ENCODE measurements at regions not wholly inside any gene's neighbourhood (a gene's known extent, or its start where the extent isn't known, plus 50 kb on each side); places are given as distances from the start of the nearest gene placed in this dataset.

GRCh38 chr15:38781196-38781595 is 216.6 kb upstream of the RASGRP1 start:
- Histone ChIP-seq H4K8ac (ENCODE audit: low read depth, low read length) (no peak overlapping the region), H2AFZ (ENCODE audit: low read length) (no peak overlapping the region), H3K9ac (ENCODE audit: low read depth, low read length, poor library complexity) (no peak overlapping the region), H2BK15ac (ENCODE audit: low read length) (no peak overlapping the region), H3K23ac (ENCODE audit: low read depth, low read length, poor library complexity) (no peak overlapping the region), H2BK5ac (ENCODE audit: low read length) (no peak overlapping the region), H3K27me3 (ENCODE audit: control insufficient read depth in 3 of 3, insufficient read depth in 3 of 3, low read depth in 1 of 3, low read length in 3 of 3) (no peaks in the 10 kb centered on the region), H3K18ac (ENCODE audit: low read length) (no peak overlapping the region), H3K14ac (ENCODE audit: low read length) (no peak overlapping the region), H2BK12ac (ENCODE audit: low read length) (no peak overlapping the region), H3K27ac (replicated peaks; ENCODE audit: low read length) (no peak overlapping the region), H3K9me3 (replicated peaks in 1 of 2; ENCODE audit: control insufficient read depth in 2 of 2, insufficient read depth in 1 of 2, low read depth in 1 of 2, low read length in 2 of 2) (no peaks in the 10 kb centered on the region), H3K4ac (ENCODE audit: low read length) (no peak overlapping the region), H3K4me3 (ENCODE audit: low read length in 2 of 2) (no peak overlapping the region), H3K36me3 (replicated peaks in 1 of 2; ENCODE audit: control insufficient read depth in 2 of 2, insufficient read depth in 2 of 2, low read length in 2 of 2) (no peaks in the 10 kb centered on the region), H3K79me1 (ENCODE audit: low read depth, low read length) (peaks cover 2% of the 10 kb centered on the region), H4K91ac (ENCODE audit: low read depth, low read length, poor library complexity) (no peak overlapping the region), H2BK120ac (ENCODE audit: low read depth, low read length) (no peak overlapping the region), H3K4me2 (ENCODE audit: insufficient read depth, low read length, poor library complexity, severe bottlenecking) (no peak overlapping the region), H2AK5ac (ENCODE audit: low read depth, low read length) (no peak overlapping the region), H3K4me1 (ENCODE audit: control insufficient read depth in 2 of 2, insufficient read depth in 1 of 2, low read depth in 1 of 2, low read length in 2 of 2) (no peaks in the 10 kb centered on the region)
- WGBS, 2 donors (ENCODE audit: extremely low coverage in 2 of 2, insufficient read length in 2 of 2, insufficient replicate concordance in 1 of 2): no CpG with 5 or more reads among the region's 2 CpGs
- no peak for DNase-seq (ENCODE audit: low spot score)

GRCh38 chr15:38782156-38782555 is 217.5 kb upstream of the RASGRP1 start:
- Histone ChIP-seq H3K9me3 (replicated peaks in 1 of 2; ENCODE audit: control insufficient read depth in 2 of 2, insufficient read depth in 1 of 2, low read depth in 1 of 2, low read length in 2 of 2) (no peaks in the 10 kb centered on the region), H3K18ac (ENCODE audit: low read length) (no peak overlapping the region), H3K4me2 (ENCODE audit: insufficient read depth, low read length, poor library complexity, severe bottlenecking) (no peak overlapping the region), H2BK12ac (ENCODE audit: low read length) (no peak overlapping the region), H3K4me3 (ENCODE audit: low read length in 2 of 2) (no peak overlapping the region), H3K36me3 (replicated peaks in 1 of 2; ENCODE audit: control insufficient read depth in 2 of 2, insufficient read depth in 2 of 2, low read length in 2 of 2) (no peaks in the 10 kb centered on the region), H4K8ac (ENCODE audit: low read depth, low read length) (no peak overlapping the region), H2AK5ac (ENCODE audit: low read depth, low read length) (no peak overlapping the region), H3K27ac (replicated peaks; ENCODE audit: low read length) (no peak overlapping the region), H2AFZ (ENCODE audit: low read length) (no peak overlapping the region), H2BK5ac (ENCODE audit: low read length) (no peak overlapping the region), H3K4me1 (ENCODE audit: control insufficient read depth in 2 of 2, insufficient read depth in 1 of 2, low read depth in 1 of 2, low read length in 2 of 2) (no peaks in the 10 kb centered on the region), H3K79me1 (ENCODE audit: low read depth, low read length) (peaks cover 2% of the 10 kb centered on the region), H4K91ac (ENCODE audit: low read depth, low read length, poor library complexity) (no peak overlapping the region), H2BK15ac (ENCODE audit: low read length) (no peak overlapping the region), H3K14ac (ENCODE audit: low read length) (no peak overlapping the region), H3K9ac (ENCODE audit: low read depth, low read length, poor library complexity) (no peak overlapping the region), H3K23ac (ENCODE audit: low read depth, low read length, poor library complexity) (no peak overlapping the region), H2BK120ac (ENCODE audit: low read depth, low read length) (no peak overlapping the region), H3K4ac (ENCODE audit: low read length) (no peak overlapping the region), H3K27me3 (ENCODE audit: control insufficient read depth in 3 of 3, insufficient read depth in 3 of 3, low read depth in 1 of 3, low read length in 3 of 3) (no peaks in the 10 kb centered on the region)
- no peak for DNase-seq (ENCODE audit: low spot score)
- WGBS, 2 donors (ENCODE audit: extremely low coverage in 2 of 2, insufficient read length in 2 of 2, insufficient replicate concordance in 1 of 2): no CpG with 5 or more reads among the region's 1 CpG

GRCh38 chr15:38788918-38789317 is 224.3 kb upstream of the RASGRP1 start:
- WGBS, 2 donors (ENCODE audit: extremely low coverage in 2 of 2, insufficient read length in 2 of 2, insufficient replicate concordance in 1 of 2): no CpG with 5 or more reads among the region's 6 CpGs

GRCh38 chr15:38789566-38789965 is 225.0 kb upstream of the RASGRP1 start:
- no CpG with 5 or more reads among the region's 3 CpGs for WGBS, 2 donors (ENCODE audit: extremely low coverage in 2 of 2, insufficient read length in 2 of 2, insufficient replicate concordance in 1 of 2)
- H3K23ac ChIP-seq (ENCODE audit: low read depth, low read length, poor library complexity): no peak overlapping the region
- H3K36me3 ChIP-seq (replicated peaks in 1 of 2; ENCODE audit: control insufficient read depth in 2 of 2, insufficient read depth in 2 of 2, low read length in 2 of 2): no peaks in the 10 kb centered on the region
- no peak overlapping the region for H4K91ac ChIP-seq (ENCODE audit: low read depth, low read length, poor library complexity)
- no peak overlapping the region for H4K8ac ChIP-seq (ENCODE audit: low read depth, low read length)
- H3K9me3 ChIP-seq (replicated peaks in 1 of 2; ENCODE audit: control insufficient read depth in 2 of 2, insufficient read depth in 1 of 2, low read depth in 1 of 2, low read length in 2 of 2): no peaks in the 10 kb centered on the region
- H3K4me3 ChIP-seq (ENCODE audit: low read length in 2 of 2): no peak overlapping the region
- no peak overlapping the region for H3K4ac ChIP-seq (ENCODE audit: low read length)
- H3K14ac ChIP-seq (ENCODE audit: low read length): no peak overlapping the region
- no peak overlapping the region for H3K9ac ChIP-seq (ENCODE audit: low read depth, low read length, poor library complexity)
- H3K27me3 ChIP-seq (ENCODE audit: control insufficient read depth in 3 of 3, insufficient read depth in 3 of 3, low read depth in 1 of 3, low read length in 3 of 3): no peaks in the 10 kb centered on the region
- no peak overlapping the region for H2AFZ ChIP-seq (ENCODE audit: low read length)
- no peaks in the 10 kb centered on the region for H3K4me1 ChIP-seq (ENCODE audit: control insufficient read depth in 2 of 2, insufficient read depth in 1 of 2, low read depth in 1 of 2, low read length in 2 of 2)
- no peak overlapping the region for H3K4me2 ChIP-seq (ENCODE audit: insufficient read depth, low read length, poor library complexity, severe bottlenecking)
- H2BK12ac ChIP-seq (ENCODE audit: low read length): no peak overlapping the region
- no peaks in the 10 kb centered on the region for H3K79me1 ChIP-seq (ENCODE audit: low read depth, low read length)
- H3K18ac ChIP-seq (ENCODE audit: low read length): no peak overlapping the region
- no peak overlapping the region for H2AK5ac ChIP-seq (ENCODE audit: low read depth, low read length)
- H2BK120ac ChIP-seq (ENCODE audit: low read depth, low read length): no peak overlapping the region
- no peak for DNase-seq (ENCODE audit: low spot score)
- H3K27ac ChIP-seq (replicated peaks; ENCODE audit: low read length): no peak overlapping the region
- no peak overlapping the region for H2BK5ac ChIP-seq (ENCODE audit: low read length)
- no peak overlapping the region for H2BK15ac ChIP-seq (ENCODE audit: low read length)

More at GRCh38 chr15:38788918-38789317, 224.3 kb upstream of the RASGRP1 start:
- DNase-seq (ENCODE audit: low spot score): no peak
- Histone ChIP-seq H3K23ac (ENCODE audit: low read depth, low read length, poor library complexity) (no peak overlapping the region), H3K9ac (ENCODE audit: low read depth, low read length, poor library complexity) (no peak overlapping the region), H3K79me1 (ENCODE audit: low read depth, low read length) (no peaks in the 10 kb centered on the region), H3K14ac (ENCODE audit: low read length) (no peak overlapping the region), H2BK120ac (ENCODE audit: low read depth, low read length) (no peak overlapping the region), H2BK5ac (ENCODE audit: low read length) (no peak overlapping the region), H2BK12ac (ENCODE audit: low read length) (no peak overlapping the region), H3K36me3 (replicated peaks in 1 of 2; ENCODE audit: control insufficient read depth in 2 of 2, insufficient read depth in 2 of 2, low read length in 2 of 2) (no peaks in the 10 kb centered on the region), H3K4me2 (ENCODE audit: insufficient read depth, low read length, poor library complexity, severe bottlenecking) (no peak overlapping the region), H3K4me3 (ENCODE audit: low read length in 2 of 2) (no peak overlapping the region), H3K4me1 (ENCODE audit: control insufficient read depth in 2 of 2, insufficient read depth in 1 of 2, low read depth in 1 of 2, low read length in 2 of 2) (no peaks in the 10 kb centered on the region), H3K4ac (ENCODE audit: low read length) (no peak overlapping the region), H4K91ac (ENCODE audit: low read depth, low read length, poor library complexity) (no peak overlapping the region), H3K27me3 (ENCODE audit: control insufficient read depth in 3 of 3, insufficient read depth in 3 of 3, low read depth in 1 of 3, low read length in 3 of 3) (no peaks in the 10 kb centered on the region), H2AFZ (ENCODE audit: low read length) (no peak overlapping the region), H2AK5ac (ENCODE audit: low read depth, low read length) (no peak overlapping the region), H3K18ac (ENCODE audit: low read length) (no peak overlapping the region), H3K9me3 (replicated peaks in 1 of 2; ENCODE audit: control insufficient read depth in 2 of 2, insufficient read depth in 1 of 2, low read depth in 1 of 2, low read length in 2 of 2) (no peaks in the 10 kb centered on the region), H4K8ac (ENCODE audit: low read depth, low read length) (no peak overlapping the region), H2BK15ac (ENCODE audit: low read length) (no peak overlapping the region), H3K27ac (replicated peaks; ENCODE audit: low read length) (no peak overlapping the region)

Data from neuronal stem cell (in vitro differentiated cells).